NCI-H146 (cell line): ENCODE measurements at regions not wholly inside any gene's neighbourhood (a gene's known extent, or its start where the extent isn't known, plus 50 kb on each side); places are given as distances from the start of the nearest gene placed in this dataset.
"Not testable (repeated sequence)": the region's sequence is repeated elsewhere in the genome, so short reads cannot be mapped to it uniquely, and the experiment has no call there.

Experiments used
- DNase-seq: peaks from one replicate; lab custom pipeline; 2025; lab: John Stamatoyannopoulos, UW

- DNase-seq = not testable (repeated sequence)
These were observed 297.4 kb downstream of the CACNA1B start for GRCh38 chr9:138174954-138175353.

GRCh38 chr9:138175354-138175753 is 297.8 kb downstream of the CACNA1B start:
- DNase-seq = not testable (repeated sequence)

- DNase-seq = not testable (repeated sequence)
These were observed 299.5 kb downstream of the CACNA1B start for GRCh38 chr9:138177091-138177490.

GRCh38 chr9:138179003-138179402 is 301.4 kb downstream of the CACNA1B start:
- not testable (repeated sequence) for DNase-seq

- DNase-seq = not testable (repeated sequence)
These were observed 302.1 kb downstream of the CACNA1B start for GRCh38 chr9:138179671-138180070.

GRCh38 chr9:138181963-138182362 is 304.4 kb downstream of the CACNA1B start:
- not testable (repeated sequence) for DNase-seq

GRCh38 chr9:138197156-138197555 is 319.6 kb downstream of the CACNA1B start:
- DNase-seq = not testable (repeated sequence)

GRCh38 chr9:138198963-138199362 is 321.4 kb downstream of the CACNA1B start:
- DNase-seq = not testable (repeated sequence)

- DNase-seq = not testable (repeated sequence)
These were observed 322.3 kb downstream of the CACNA1B start for GRCh38 chr9:138199917-138200316.

- DNase-seq = not testable (repeated sequence)
These were observed 323.0 kb downstream of the CACNA1B start for GRCh38 chr9:138200481-138201142.

- DNase-seq = not testable (repeated sequence)
These were observed 323.7 kb downstream of the CACNA1B start for GRCh38 chr9:138201167-138201889.

- not testable (repeated sequence) for DNase-seq
These were observed 324.5 kb downstream of the CACNA1B start for GRCh38 chr9:138202043-138202442.

GRCh38 chr9:138203304-138203703 is 325.7 kb downstream of the CACNA1B start:
- DNase-seq = not testable (repeated sequence)

GRCh38 chr9:138203872-138204271 is 326.3 kb downstream of the CACNA1B start:
- not testable (repeated sequence) for DNase-seq

- not testable (repeated sequence) for DNase-seq
These were observed 328.5 kb downstream of the CACNA1B start for GRCh38 chr9:138206108-138206507.

- not testable (repeated sequence) for DNase-seq
These were observed 330.0 kb downstream of the CACNA1B start for GRCh38 chr9:138207300-138208179.

- DNase-seq = not testable (repeated sequence)
These were observed 331.6 kb downstream of the CACNA1B start for GRCh38 chr9:138209071-138209644.

- DNase-seq = not testable (repeated sequence)
These were observed 332.9 kb downstream of the CACNA1B start for GRCh38 chr9:138210388-138210986.

- DNase-seq = not testable (repeated sequence)
These were observed 333.5 kb downstream of the CACNA1B start for GRCh38 chr9:138211070-138211469.

GRCh38 chr9:138211544-138212219 is 334.1 kb downstream of the CACNA1B start:
- peak; percentile 39 for DNase-seq

- DNase-seq = not testable (repeated sequence)
These were observed 335.2 kb downstream of the CACNA1B start for GRCh38 chr9:138212811-138213210.
